H1 (cell line): ENCODE measurements at regions not wholly inside any gene's neighbourhood (a gene's known extent, or its start where the extent isn't known, plus 50 kb on each side); places are given as distances from the start of the nearest gene placed in this dataset.

Source experiments
- CTCF ChIA-PET: fragments of 300-600 bp; sonication (Branson Sonifier 250); formaldehyde crosslinking; loops from one replicate; lab custom pipeline; 2021; ENCODE audit not compliant: partially characterized antibody; lab: Charles Lee
- POLR2A ChIA-PET: fragments of 300-600 bp; sonication (Branson Sonifier 250); formaldehyde crosslinking; loops from one replicate; lab custom pipeline; 2021; ENCODE audit warnings: inconsistent platforms; ENCODE audit not compliant: partially characterized antibody; lab: Charles Lee
- DNase-seq, 2 experiments: peaks; one replicate each; pipeline versions ENCODE4 v3.0.0 to v3.0.0-alpha.2; 2010 to 2022; ENCODE audit warnings: low spot score in 2 of 2, low read depth in 1 of 2, mixed read lengths in 1 of 2
- FAIRE-seq: peaks from 2 replicates; lab custom pipeline; 2011; peaks lifted over from hg19 to GRCh38; lab: Jason Lieb, UNC
- H2AFZ ChIP-seq: 2 replicates; pipeline ENCODE4 v1.8.1; 2012; ENCODE audit warnings: low read length, inconsistent platforms
- H2AK5ac ChIP-seq: 2 replicates; pipeline ENCODE4 v1.6.1; 2013; ENCODE audit warnings: low read depth, low read length
- H2BK120ac ChIP-seq: replicated peaks from 2 replicates; pipeline ENCODE3; 2013; ENCODE audit warnings: low read depth, low read length, inconsistent platforms
- H2BK12ac ChIP-seq: 2 replicates; pipeline ENCODE4 v1.6.1; 2013; ENCODE audit warnings: low read depth, low read length
- H2BK15ac ChIP-seq: 2 replicates; pipeline ENCODE4 v1.6.1; 2013; ENCODE audit warnings: low read length
- H2BK20ac ChIP-seq: 2 replicates; pipeline ENCODE4 v1.6.1; 2013; ENCODE audit warnings: low read length
- H2BK5ac ChIP-seq: 2 replicates; pipeline ENCODE4 v1.6.1; 2013; ENCODE audit warnings: low read depth, low read length
- H3K14ac ChIP-seq: 2 replicates; pipeline ENCODE4 v1.6.1; 2013; ENCODE audit warnings: inconsistent platforms; ENCODE audit not compliant: insufficient read length
- H3K18ac ChIP-seq: 2 replicates; pipeline ENCODE4 v1.6.1; 2013; ENCODE audit warnings: low read length; ENCODE audit errors: extremely low read depth
- H3K23ac ChIP-seq: 2 replicates; pipeline ENCODE4 v1.6.1; 2013; ENCODE audit warnings: inconsistent platforms; ENCODE audit not compliant: insufficient read length
- H3K23me2 ChIP-seq: 2 replicates; pipeline ENCODE4 v1.6.1; 2013; ENCODE audit warnings: low read depth, low read length
- H3K27ac ChIP-seq: 2 replicates; pipeline ENCODE4 v1.6.1; 2011; ENCODE audit warnings: low read depth, low read length, inconsistent platforms
- H3K27me3 ChIP-seq, 4 experiments: replicated peaks in 1 of 4; 1 replicate in 1 of 4; 2 replicates in 3 of 4; pipeline versions ENCODE4 v1.6.1 to v1.8.1; 2011 to 2013; ENCODE audit warnings: low read length in 3 of 4, mild to moderate bottlenecking in 3 of 4, inconsistent platforms in 2 of 4, mixed read lengths in 2 of 4, moderate library complexity in 1 of 4; ENCODE audit not compliant: control insufficient read depth in 3 of 4, insufficient read depth in 3 of 4; ENCODE audit errors: extremely low read depth in 1 of 4
- H3K36me3 ChIP-seq, 4 experiments: 2 replicates each; pipeline versions ENCODE4 v1.6.1 to v1.8.1; 2011 to 2013; ENCODE audit warnings: mild to moderate bottlenecking in 4 of 4, low read length in 3 of 4, moderate library complexity in 2 of 4, control low read depth in 1 of 4, inconsistent platforms in 1 of 4; ENCODE audit not compliant: insufficient read depth in 4 of 4, control insufficient read depth in 2 of 4
- H3K4ac ChIP-seq: replicated peaks from 2 replicates; pipeline ENCODE3; 2013; ENCODE audit warnings: low read length, low read depth, mixed read lengths, inconsistent platforms; ENCODE audit not compliant: insufficient read length
- H3K4me1 ChIP-seq, 4 experiments: replicated peaks in 1 of 4; 1 replicate in 1 of 4; 2 replicates in 3 of 4; pipeline versions ENCODE4 v1.6.1 to v1.8.1; 2011 to 2013; ENCODE audit warnings: low read length in 3 of 4, inconsistent platforms in 2 of 4, mixed read lengths in 1 of 4; ENCODE audit not compliant: insufficient read depth in 4 of 4, control insufficient read depth in 3 of 4
- H3K4me2 ChIP-seq, 2 experiments: 2 replicates each; pipeline versions ENCODE4 v1.6.1 to v1.8.1; 2011 to 2013; ENCODE audit warnings: low read depth in 2 of 2, low read length in 2 of 2, control low read depth in 1 of 2, inconsistent platforms in 1 of 2, mild to moderate bottlenecking in 1 of 2; ENCODE audit not compliant: insufficient read depth in 1 of 2
- H3K4me3 ChIP-seq, 4 experiments: fragments of 200-600, 300-600 bp in 1 of 4; sonication (generic), shearing (Covaris generic), sonication (Bioruptor Twin) in 1 of 4; 2 replicates each; pipeline versions ENCODE4 v1.5.1 to v1.8.1; 2011 to 2016; ENCODE audit warnings: low read length in 4 of 4, low read depth in 3 of 4, control low read depth in 2 of 4, inconsistent platforms in 2 of 4, mild to moderate bottlenecking in 2 of 4, mixed read lengths in 1 of 4, moderate library complexity in 1 of 4; ENCODE audit not compliant: insufficient read depth in 2 of 4; ENCODE audit errors: extremely low read depth in 1 of 4
- H3K56ac ChIP-seq: replicated peaks from 2 replicates; pipeline ENCODE3; 2013; ENCODE audit warnings: low read depth, mild to moderate bottlenecking, mixed read lengths, low read length, inconsistent platforms; ENCODE audit not compliant: insufficient read length
- H3K79me1 ChIP-seq: 2 replicates; pipeline ENCODE4 v1.6.1; 2013; ENCODE audit warnings: low read depth, low read length, control low read depth
- H3K79me2 ChIP-seq, 2 experiments: 2 replicates each; pipeline versions ENCODE4 v1.6.1 to v1.8.1; 2012 to 2013; ENCODE audit warnings: low read length in 2 of 2, mild to moderate bottlenecking in 2 of 2, inconsistent platforms in 1 of 2; ENCODE audit not compliant: insufficient read depth in 2 of 2, control insufficient read depth in 1 of 2
- H3K9ac ChIP-seq, 4 experiments: replicated peaks in 1 of 4; 1 replicate in 1 of 4; 2 replicates in 3 of 4; pipeline versions ENCODE4 v1.6.1 to v1.8.1; 2011 to 2013; ENCODE audit warnings: low read depth in 3 of 4, low read length in 3 of 4, control low read depth in 2 of 4, mild to moderate bottlenecking in 2 of 4, moderate library complexity in 2 of 4, inconsistent platforms in 1 of 4; ENCODE audit errors: extremely low read depth in 1 of 4
- H3K9me3 ChIP-seq, 2 experiments: 2 replicates each; pipeline versions ENCODE4 v1.6.1 to v1.8.1; 2012 to 2013; ENCODE audit warnings: mild to moderate bottlenecking in 2 of 2, moderate library complexity in 2 of 2, control low read depth in 1 of 2, inconsistent platforms in 1 of 2, low read depth in 1 of 2, low read length in 1 of 2, mixed read lengths in 1 of 2; ENCODE audit not compliant: insufficient read depth in 2 of 2
- H4K20me1 ChIP-seq, 2 experiments: replicated peaks in 1 of 2; 2 replicates each; pipeline versions ENCODE3 to v1.8.1; 2011 to 2013; ENCODE audit warnings: inconsistent platforms in 2 of 2, low read length in 2 of 2, mild to moderate bottlenecking in 1 of 2; ENCODE audit not compliant: insufficient read depth in 2 of 2, control insufficient read depth in 1 of 2
- H4K5ac ChIP-seq: 2 replicates; pipeline ENCODE4 v1.6.1; 2013; ENCODE audit warnings: low read length, low read depth, mixed read lengths, inconsistent platforms; ENCODE audit not compliant: insufficient read length
- H4K8ac ChIP-seq: 2 replicates; pipeline ENCODE4 v1.8.0; 2013; ENCODE audit warnings: mild to moderate bottlenecking, moderate library complexity, low read length, inconsistent platforms; ENCODE audit not compliant: insufficient read depth; ENCODE audit errors: extremely low read depth
- H4K91ac ChIP-seq: replicated peaks from 2 replicates; pipeline ENCODE3; 2013; ENCODE audit warnings: low read length, mixed read lengths, inconsistent platforms; ENCODE audit not compliant: insufficient read length
- EZH2 ChIP-seq: fragments of 200-600 bp; sonication (generic); IDR thresholded peaks from 2 replicates; pipeline ENCODE4 v1.7.1; 2012; ENCODE audit warnings: low read depth, mild to moderate bottlenecking, moderate library complexity, low read length, inconsistent platforms; ENCODE audit not compliant: severe bottlenecking
- JUN ChIP-seq: IDR thresholded peaks from 2 replicates; pipeline ENCODE4 v1.6.1; 2011; ENCODE audit warnings: low read depth, mild to moderate bottlenecking, improper control_type of control experiment, low read length
- MAX ChIP-seq: IDR thresholded peaks from 2 replicates; pipeline ENCODE4 v1.6.1; 2012; ENCODE audit warnings: inconsistent platforms
- NANOG ChIP-seq: IDR thresholded peaks from 2 replicates; pipeline ENCODE4 v1.6.1; 2011; ENCODE audit warnings: low read length, low read depth, mild to moderate bottlenecking, inconsistent platforms; ENCODE audit not compliant: insufficient read depth, poor library complexity, severe bottlenecking
- NRF1 ChIP-seq: IDR thresholded peaks from 2 replicates; pipeline ENCODE4 v1.6.1; 2011; ENCODE audit warnings: mild to moderate bottlenecking, low read depth, low read length, improper control_type of control experiment
- POLR2AphosphoS5 ChIP-seq: IDR thresholded peaks from 2 replicates; pipeline ENCODE4 v1.6.1; 2011; ENCODE audit warnings: low read depth, low read length
- RAD21 ChIP-seq, 2 experiments: IDR thresholded peaks in 1 of 2; conservative IDR thresholded peaks in 1 of 2; 2 replicates each; pipeline ENCODE4 v1.6.1; 2011; ENCODE audit warnings: low read depth in 2 of 2, low read length in 2 of 2, improper control_type of control experiment in 1 of 2, inconsistent platforms in 1 of 2, mild to moderate bottlenecking in 1 of 2, moderate library complexity in 1 of 2
- SIX5 ChIP-seq: IDR thresholded peaks from 2 replicates; pipeline ENCODE4 v1.6.1; 2011; ENCODE audit warnings: mild to moderate bottlenecking, low read depth, low read length
- WGBS, 2 experiments: shearing (Covaris generic) in 1 of 2; methylation state at CpG; one replicate each; pipeline versions ENCODE4 v1.1.6 to v1.1.7; 2013 to 2015; ENCODE audit warnings: low lambda C conversion rate in 2 of 2, mixed read lengths in 2 of 2, inconsistent platforms in 1 of 2, low coverage in 1 of 2, missing lambda C conversion rate in 1 of 2; ENCODE audit not compliant: insufficient replicate concordance in 2 of 2, insufficient coverage in 1 of 2, insufficient read length in 1 of 2; ENCODE audit errors: extremely low coverage in 1 of 2, missing lambda C conversion rate in 1 of 2; 5-methylcytosine and 5-hydroxymethylcytosine counted together
- TF ChIP-seq, protein P1 (sequence below): IDR thresholded peaks from 2 replicates; pipeline ENCODE4 v1.6.1; 2012; ENCODE audit warnings: inconsistent platforms

DNA sequence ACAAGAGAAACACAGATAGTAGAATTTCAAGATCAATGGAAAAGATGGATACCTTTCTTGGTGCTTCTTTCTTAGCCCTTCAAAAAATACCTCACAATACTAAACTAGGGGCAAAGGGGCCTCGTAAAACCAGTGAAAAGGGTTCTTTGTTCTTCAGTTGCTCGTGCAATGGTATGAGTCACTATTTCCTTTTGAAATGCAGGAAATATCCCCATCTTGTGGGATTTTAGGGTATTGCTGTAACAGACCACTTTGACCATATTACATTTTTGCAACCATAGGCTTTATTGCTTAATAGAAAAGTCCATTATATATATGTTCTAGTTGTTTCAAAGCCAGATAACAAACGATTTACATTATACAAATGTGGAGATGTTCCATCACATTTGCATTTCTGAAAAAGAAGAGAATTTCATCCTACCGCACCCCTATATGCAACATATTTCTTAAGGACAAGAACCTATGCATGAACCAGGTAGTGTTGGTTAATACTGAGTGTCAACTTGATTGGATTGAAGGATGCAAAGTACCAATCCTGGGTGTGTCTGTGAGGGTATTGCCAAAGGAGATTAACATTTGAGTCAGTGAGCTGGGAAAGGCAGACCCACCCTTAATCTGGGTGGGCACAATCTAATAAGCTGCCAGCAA lies 88.6 kb upstream of the PKN2 start:
- Histone ChIP-seq H3K14ac (no peak overlapping the region), H3K79me2 (no peaks in the 10 kb centered on the region), H3K27me3 (no peaks in the 10 kb centered on the region), H3K23ac (no peak overlapping the region), H3K4me1 (no peaks in the 10 kb centered on the region), H3K27ac (no peak overlapping the region), H3K9ac (no peak overlapping the region), H3K4me3 (no peak overlapping the region), H2AFZ (no peak overlapping the region), H2BK5ac (no peak overlapping the region), H3K56ac (no peak overlapping the region), H3K9me3 (peaks cover 0 to 10% of the 10 kb centered on the region in 2 experiments; a peak in 2 of 4 replicates), H3K4ac (no peak overlapping the region), H3K18ac (no peak overlapping the region), H3K23me2 (no peaks in the 10 kb centered on the region), H2BK20ac (no peak overlapping the region), H2BK15ac (no peak overlapping the region), H4K8ac (no peak overlapping the region), H3K79me1 (no peaks in the 10 kb centered on the region), H2AK5ac (no peak overlapping the region), H2BK120ac (no peak overlapping the region), H4K20me1 (no peaks in the 10 kb centered on the region), H3K36me3 (no peaks in the 10 kb centered on the region), H4K5ac (no peak overlapping the region), H3K4me2 (no peak overlapping the region), H2BK12ac (no peak overlapping the region), H4K91ac (no peak overlapping the region)
- DNase-seq (no peak), FAIRE-seq (peak; percentile 19)
- CTCF ChIA-PET, result interaction anchor here (0.7 to 1.8 kb wide), 3 partner anchors 9 to 15 kb away, joined by 3 to 7 read pairs (median 5); no protein-coding TSS in a partner anchor
- WGBS, 2 experiments, result 64% methylated on average over 4 of the region's 4 CpGs; no CpG with 5 or more reads in 1 of the 2 experiments
- POLR2A ChIA-PET, result no interaction called here
- TF ChIP-seq JUN (peak; percentile 74; the same call in 1 of the 2 replicates), SIX5 (no peak), RAD21 (IDR thresholded peaks at IDR 0.05 in 1 of 2, conservative IDR thresholded peaks at IDR 0.05 in 1 of 2; ENCODE audit: low read depth in 2 of 2, low read length in 2 of 2) (peak; percentile 60 to 64), EZH2 (no peak), MAX (no peak), NANOG (no peak), NRF1 (no peak), POLR2AphosphoS5 (no peak)
- TF ChIP-seq, protein P1, sequence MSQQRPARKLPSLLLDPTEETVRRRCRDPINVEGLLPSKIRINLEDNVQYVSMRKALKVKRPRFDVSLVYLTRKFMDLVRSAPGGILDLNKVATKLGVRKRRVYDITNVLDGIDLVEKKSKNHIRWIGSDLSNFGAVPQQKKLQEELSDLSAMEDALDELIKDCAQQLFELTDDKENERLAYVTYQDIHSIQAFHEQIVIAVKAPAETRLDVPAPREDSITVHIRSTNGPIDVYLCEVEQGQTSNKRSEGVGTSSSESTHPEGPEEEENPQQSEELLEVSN, result no peak
